Fibroblast of lung (primary cell): ENCODE measurements at regions not wholly inside any gene's neighbourhood (a gene's known extent, or its start where the extent isn't known, plus 50 kb on each side); places are given as distances from the start of the nearest gene placed in this dataset.

Experiments
- DNase-seq, 2 donors: peaks; one replicate each; pipeline versions ENCODE4 v3.0.0 to v3.0.0-alpha.2; 2010; ENCODE audit warnings: low read depth in 2 of 2
- H2AFZ ChIP-seq: 2 replicates; pipeline ENCODE4 v1.5.1; 2012; ENCODE audit warnings: low read length, control low read depth, inconsistent platforms
- H3K27ac ChIP-seq: 2 replicates; pipeline ENCODE4 v1.5.1; 2011; ENCODE audit warnings: low read length, control low read depth; ENCODE audit not compliant: insufficient read depth
- H3K27me3 ChIP-seq: 2 replicates; pipeline ENCODE4 v1.5.1; 2011; ENCODE audit warnings: mild to moderate bottlenecking, low read length; ENCODE audit not compliant: control insufficient read depth, insufficient read depth
- H3K36me3 ChIP-seq: 2 replicates; pipeline ENCODE4 v1.5.1; 2011; ENCODE audit warnings: low read length; ENCODE audit not compliant: control insufficient read depth, insufficient read depth
- H3K4me1 ChIP-seq: 2 replicates; pipeline ENCODE4 v1.5.1; 2011; ENCODE audit warnings: low read length; ENCODE audit not compliant: control insufficient read depth, insufficient read depth; ENCODE audit errors: extremely low read depth
- H3K4me2 ChIP-seq: 2 replicates; pipeline ENCODE4 v1.5.1; 2011; ENCODE audit warnings: low read length, control low read depth; ENCODE audit not compliant: insufficient read depth; ENCODE audit errors: extremely low read depth
- H3K4me3 ChIP-seq, 4 experiments: fragments of 200-600 bp in 1 of 4; sonication (generic) in 1 of 4; replicated peaks in 1 of 4; 2 replicates each; pipeline ENCODE4 v1.5.1; 2011 to 2016; ENCODE audit warnings: low read length in 4 of 4, low read depth in 3 of 4, mild to moderate bottlenecking in 3 of 4, control low read depth in 2 of 4, inconsistent platforms in 1 of 4, mixed read lengths in 1 of 4; ENCODE audit not compliant: insufficient read depth in 1 of 4; ENCODE audit errors: control extremely low read depth in 1 of 4
- H3K79me2 ChIP-seq: 2 replicates; pipeline ENCODE4 v1.5.1; 2012; ENCODE audit warnings: mild to moderate bottlenecking, low read length, inconsistent platforms; ENCODE audit not compliant: control insufficient read depth, insufficient read depth
- H3K9ac ChIP-seq: 2 replicates; pipeline ENCODE4 v1.5.1; 2011; ENCODE audit warnings: mild to moderate bottlenecking, low read length, control low read depth; ENCODE audit not compliant: insufficient read depth
- H3K9me3 ChIP-seq: 2 replicates; pipeline ENCODE4 v1.5.1; 2012; ENCODE audit warnings: low read depth, low read length; ENCODE audit not compliant: control insufficient read depth, insufficient read depth
- H4K20me1 ChIP-seq: 2 replicates; pipeline ENCODE4 v1.5.1; 2011; ENCODE audit warnings: low read length; ENCODE audit not compliant: control insufficient read depth, insufficient read depth; ENCODE audit errors: extremely low read depth
- EZH2 ChIP-seq: IDR thresholded peaks from 2 replicates; pipeline ENCODE4 v1.5.1; 2012; ENCODE audit warnings: low read length, control low read depth, mild to moderate bottlenecking; ENCODE audit errors: missing control alignments
- TF ChIP-seq, protein P1 (sequence below), 2 donors: IDR thresholded peaks in 1 of 2; conservative IDR thresholded peaks in 1 of 2; 1 replicate in 1 of 2; 2 replicates in 1 of 2; pipeline ENCODE4 v1.5.1; 2011 to 2012; ENCODE audit warnings: low read length in 2 of 2, control low read depth in 1 of 2, inconsistent platforms in 1 of 2, low read depth in 1 of 2, mild to moderate bottlenecking in 1 of 2

DNA sequence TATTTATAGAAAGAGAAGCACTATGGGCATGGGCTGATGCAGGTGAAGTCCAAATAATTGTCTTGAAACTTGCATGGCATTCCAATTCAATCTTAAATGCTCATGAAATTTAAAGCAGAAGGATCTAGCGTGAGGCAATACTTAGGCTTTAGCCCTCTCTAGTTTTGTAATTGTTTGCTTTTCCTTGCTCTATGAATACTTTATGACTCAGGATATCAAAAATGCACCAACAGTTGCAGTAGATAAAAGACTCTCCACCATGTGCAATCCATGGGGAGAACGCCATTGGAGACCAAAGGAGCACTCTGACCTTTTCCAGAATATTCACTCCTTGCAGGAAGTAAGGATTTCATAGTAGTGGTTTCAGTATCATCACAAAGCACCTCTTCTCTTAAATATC is 436.4 kb downstream of the LRRIQ3 start:
- no peak overlapping the region for H3K4me3 ChIP-seq
- H3K4me2 ChIP-seq = no peak overlapping the region
- no peak overlapping the region for H3K27ac ChIP-seq
- no peaks in the 10 kb centered on the region for H3K36me3 ChIP-seq
- H3K79me2 ChIP-seq = no peaks in the 10 kb centered on the region
- TF ChIP-seq EZH2 = no peak
- TF ChIP-seq, protein P1, sequence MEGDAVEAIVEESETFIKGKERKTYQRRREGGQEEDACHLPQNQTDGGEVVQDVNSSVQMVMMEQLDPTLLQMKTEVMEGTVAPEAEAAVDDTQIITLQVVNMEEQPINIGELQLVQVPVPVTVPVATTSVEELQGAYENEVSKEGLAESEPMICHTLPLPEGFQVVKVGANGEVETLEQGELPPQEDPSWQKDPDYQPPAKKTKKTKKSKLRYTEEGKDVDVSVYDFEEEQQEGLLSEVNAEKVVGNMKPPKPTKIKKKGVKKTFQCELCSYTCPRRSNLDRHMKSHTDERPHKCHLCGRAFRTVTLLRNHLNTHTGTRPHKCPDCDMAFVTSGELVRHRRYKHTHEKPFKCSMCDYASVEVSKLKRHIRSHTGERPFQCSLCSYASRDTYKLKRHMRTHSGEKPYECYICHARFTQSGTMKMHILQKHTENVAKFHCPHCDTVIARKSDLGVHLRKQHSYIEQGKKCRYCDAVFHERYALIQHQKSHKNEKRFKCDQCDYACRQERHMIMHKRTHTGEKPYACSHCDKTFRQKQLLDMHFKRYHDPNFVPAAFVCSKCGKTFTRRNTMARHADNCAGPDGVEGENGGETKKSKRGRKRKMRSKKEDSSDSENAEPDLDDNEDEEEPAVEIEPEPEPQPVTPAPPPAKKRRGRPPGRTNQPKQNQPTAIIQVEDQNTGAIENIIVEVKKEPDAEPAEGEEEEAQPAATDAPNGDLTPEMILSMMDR (conservative IDR thresholded peaks at IDR 0.05 in 1 of 2, IDR thresholded peaks at IDR 0.05 in 1 of 2; ENCODE audit: low read depth in 1 of 2, low read length in 2 of 2) = no peak
- no peak overlapping the region for H2AFZ ChIP-seq
- H3K4me1 ChIP-seq = no peaks in the 10 kb centered on the region
- no peaks in the 10 kb centered on the region for H3K27me3 ChIP-seq
- DNase-seq = no peak
- no peak overlapping the region for H3K9ac ChIP-seq
- no peaks in the 10 kb centered on the region for H3K9me3 ChIP-seq
- no peaks in the 10 kb centered on the region for H4K20me1 ChIP-seq

DNA sequence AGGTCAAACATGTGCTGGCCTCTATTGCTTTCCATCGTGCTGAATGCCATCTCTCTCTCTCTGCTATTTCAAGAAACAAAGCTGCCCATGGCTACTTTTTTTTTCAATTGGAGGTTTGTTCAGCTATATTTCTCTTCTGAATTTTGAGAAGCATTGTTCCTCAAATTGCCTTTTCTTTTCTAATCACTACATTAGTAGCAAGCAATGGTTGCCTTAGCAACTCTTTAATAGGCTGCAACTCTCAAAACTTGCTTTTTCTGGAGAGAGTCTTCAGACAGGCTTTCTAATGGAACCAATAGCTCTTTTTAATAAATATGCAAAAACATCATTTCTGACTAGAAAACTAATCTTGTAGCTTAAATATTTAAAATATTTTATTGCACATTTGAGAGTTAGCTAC is 439.0 kb downstream of the LRRIQ3 start:
- no peak for DNase-seq
- no peak overlapping the region for H3K4me2 ChIP-seq
- TF ChIP-seq, protein P1 (conservative IDR thresholded peaks at IDR 0.05 in 1 of 2, IDR thresholded peaks at IDR 0.05 in 1 of 2; ENCODE audit: low read depth in 1 of 2, low read length in 2 of 2) = no peak
- TF ChIP-seq EZH2 = no peak

DNA sequence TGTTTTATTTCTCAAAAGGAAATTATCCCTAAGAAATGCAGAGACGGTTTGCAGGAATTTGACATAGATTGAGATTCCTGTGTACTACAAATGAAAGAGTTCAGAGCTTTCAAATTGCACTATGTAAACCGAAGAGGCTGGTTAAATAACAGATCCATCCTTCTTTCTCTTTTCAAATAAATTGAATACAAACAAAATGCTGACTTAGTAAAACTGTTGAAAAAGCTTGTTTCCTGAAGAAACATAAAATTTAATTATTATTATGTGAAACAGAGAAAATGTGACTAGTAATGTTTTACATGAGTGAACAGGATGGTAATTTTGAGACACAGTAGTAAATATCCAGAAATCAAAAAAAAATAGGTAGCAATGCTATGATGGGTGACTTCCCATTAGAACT is 441.2 kb downstream of the LRRIQ3 start:
- Histone ChIP-seq H3K9ac (no peak overlapping the region), H3K36me3 (no peaks in the 10 kb centered on the region), H4K20me1 (no peaks in the 10 kb centered on the region), H3K9me3 (no peaks in the 10 kb centered on the region), H2AFZ (no peak overlapping the region), H3K27me3 (no peaks in the 10 kb centered on the region), H3K4me1 (no peaks in the 10 kb centered on the region), H3K4me3 (no peak overlapping the region), H3K79me2 (no peaks in the 10 kb centered on the region), H3K27ac (no peak overlapping the region), H3K4me2 (no peak overlapping the region)
- no peak for TF ChIP-seq EZH2
- TF ChIP-seq, protein P1 (conservative IDR thresholded peaks at IDR 0.05 in 1 of 2, IDR thresholded peaks at IDR 0.05 in 1 of 2; ENCODE audit: low read depth in 1 of 2, low read length in 2 of 2) = no peak
- DNase-seq = no peak

More for the DNA sequence above, 439.0 kb downstream of the LRRIQ3 start:
- H4K20me1 ChIP-seq = no peaks in the 10 kb centered on the region
- H3K27ac ChIP-seq = no peak overlapping the region
- H3K36me3 ChIP-seq = no peaks in the 10 kb centered on the region
- H2AFZ ChIP-seq = no peak overlapping the region
- no peak overlapping the region for H3K9ac ChIP-seq
- no peak overlapping the region for H3K4me3 ChIP-seq
- H3K27me3 ChIP-seq = no peaks in the 10 kb centered on the region
- H3K4me1 ChIP-seq = no peaks in the 10 kb centered on the region
- H3K9me3 ChIP-seq = no peaks in the 10 kb centered on the region
- H3K79me2 ChIP-seq = no peaks in the 10 kb centered on the region
